Peyer's patch (tissue), 4 donors: ENCODE measurements at regions not wholly inside any gene's neighbourhood (a gene's known extent, or its start where the extent isn't known, plus 50 kb on each side); places are given as distances from the start of the nearest gene placed in this dataset.

Experiments used
- CTCF ChIP-seq, 6 experiments: fragments of 450-650 bp in 4 of 6; fragments of 200-600 bp in 2 of 6; sonication (generic) in 1 of 6; IDR thresholded peaks; one replicate each; pipeline ENCODE4 v1.5.1; 2017 to 2019; ENCODE audit warnings: antibody characterized with exemption in 6 of 6, mild to moderate bottlenecking in 3 of 6, moderate library complexity in 1 of 6
- POLR2A ChIP-seq, 2 donors: fragments of 450-650 bp; IDR thresholded peaks; one replicate each; pipeline ENCODE4 v1.5.1; 2017; ENCODE audit warnings: antibody characterized with exemption in 2 of 2, mild to moderate bottlenecking in 2 of 2, moderate library complexity in 2 of 2

DNA sequence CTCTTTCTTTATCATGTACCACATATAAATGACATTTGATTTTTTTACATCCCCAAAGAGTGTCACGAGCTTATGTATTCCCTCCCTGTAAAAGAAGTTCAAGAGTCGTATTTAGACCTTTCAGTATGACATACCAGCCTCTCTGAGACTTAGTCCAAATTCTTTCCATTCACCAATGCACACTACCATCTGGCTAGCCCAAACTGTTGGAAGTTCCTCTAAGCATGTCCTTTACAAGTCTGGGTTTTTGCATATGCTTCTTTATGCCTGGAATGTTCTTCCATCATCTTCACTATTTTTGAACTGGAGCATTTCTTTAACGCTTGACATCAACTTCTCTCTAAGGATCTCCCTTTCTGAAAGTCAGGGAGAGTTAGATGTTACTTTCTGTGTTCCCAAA, 68.5 kb upstream of the RGS6 start:
- TF ChIP-seq CTCF (IDR thresholded peaks at IDR 0.05) (no peak), POLR2A (IDR thresholded peaks at IDR 0.05) (no peak)
